OCI-LY7 (cell line): ENCODE measurements at regions not wholly inside any gene's neighbourhood (a gene's known extent, or its start where the extent isn't known, plus 50 kb on each side); places are given as distances from the start of the nearest gene placed in this dataset.

Source experiments
- BruUV-seq: library from RNA; stranded (reverse); fragments of 400-500 nt; replicated peaks from 2 replicates; lab custom pipeline; 2021; lab: Mats Ljungman, UMichigan
- CTCF ChIA-PET: fragments of 300-600 bp; sonication (Branson Sonifier 250); formaldehyde crosslinking; loops from one replicate; lab custom pipeline; 2022; ENCODE audit warnings: antibody characterized with exemption; ENCODE audit not compliant: unreplicated experiment; lab: Charles Lee
- POLR2A ChIA-PET: fragments of 300-600 bp; sonication (Branson Sonifier 250); formaldehyde crosslinking; loops from one replicate; lab custom pipeline; 2022; ENCODE audit warnings: antibody characterized with exemption; lab: Charles Lee
- DNase-seq: peaks from one replicate; pipeline ENCODE4 v3.0.0-alpha.2; 2015; ENCODE audit warnings: low spot score
- H2AFZ ChIP-seq: fragments of 200-600 bp; sonication (generic), shearing (Covaris generic); 2 replicates; pipeline ENCODE4 v1.6.1; 2014; ENCODE audit warnings: mild to moderate bottlenecking, antibody characterized with exemption, low read length, moderate library complexity
- H3K27ac ChIP-seq: fragments of 200-600 bp; sonication (generic); 2 replicates; pipeline ENCODE4 v1.5.1; 2014; ENCODE audit warnings: mixed run types, low read depth, mild to moderate bottlenecking, moderate library complexity, low read length, inconsistent platforms; ENCODE audit not compliant: poor library complexity, severe bottlenecking
- H3K36me3 ChIP-seq: fragments of 200-600 bp; sonication (generic); 2 replicates; pipeline ENCODE4 v1.6.1; 2014; ENCODE audit warnings: mild to moderate bottlenecking, antibody characterized with exemption, low read length, moderate library complexity, mixed read lengths; ENCODE audit not compliant: insufficient read depth
- H3K4me1 ChIP-seq: fragments of 200-600 bp; sonication (generic); 2 replicates; pipeline ENCODE4 v1.5.1; 2014; ENCODE audit warnings: mild to moderate bottlenecking, low read length; ENCODE audit not compliant: insufficient read depth, poor library complexity, severe bottlenecking
- H3K4me2 ChIP-seq: fragments of 200-600 bp; sonication (generic); 2 replicates; pipeline ENCODE4 v1.6.1; 2014; ENCODE audit warnings: mild to moderate bottlenecking, low read length
- H3K4me3 ChIP-seq: fragments of 200-600 bp; sonication (generic); 2 replicates; pipeline ENCODE4 v1.5.1; 2014; ENCODE audit warnings: mild to moderate bottlenecking, low read depth, low read length; ENCODE audit not compliant: poor library complexity, severe bottlenecking
- H3K79me2 ChIP-seq: fragments of 200-600 bp; sonication (generic); 2 replicates; pipeline ENCODE4 v1.6.1; 2016; ENCODE audit warnings: low read depth, mild to moderate bottlenecking, low read length, moderate library complexity, mixed read lengths; ENCODE audit not compliant: insufficient read depth
- H3K9me2 ChIP-seq: fragments of 200-600 bp; sonication (generic); 2 replicates; pipeline ENCODE4 v1.6.1; 2016; ENCODE audit warnings: mild to moderate bottlenecking, low read length, mixed read lengths; ENCODE audit not compliant: insufficient read depth
- H3K9me3 ChIP-seq: fragments of 200-600 bp; sonication (generic); 2 replicates; pipeline ENCODE4 v1.6.1; 2014; ENCODE audit warnings: mild to moderate bottlenecking, mixed run types, low read length, mixed read lengths
- H4K20me1 ChIP-seq: fragments of 200-600 bp; sonication (generic); 2 replicates; pipeline ENCODE4 v1.6.1; 2014; ENCODE audit warnings: mild to moderate bottlenecking, antibody characterized with exemption, low read length, moderate library complexity, mixed read lengths; ENCODE audit not compliant: insufficient read depth
- EZH2phosphoT487 ChIP-seq: fragments of 200-600 bp; sonication (generic); IDR thresholded peaks from 2 replicates; pipeline ENCODE4 v1.6.1; 2018; ENCODE audit warnings: low read depth, borderline replicate concordance, mild to moderate bottlenecking, mixed run types, antibody characterized with exemption, low read length, moderate library complexity, mixed read lengths
- intact Hi-C: fragments of 100-400 bp; cut with micrococcal nuclease; formaldehyde crosslinking; loops from one replicate; pipeline ENCODE4 v1.10.0; 2022; ENCODE audit not compliant: unreplicated experiment
- TF ChIP-seq, protein P1 (sequence below): fragments of 200-600 bp; sonication (generic); conservative IDR thresholded peaks from 2 replicates; pipeline ENCODE4 v1.5.1; 2014; ENCODE audit warnings: mild to moderate bottlenecking, antibody characterized with exemption, low read length, moderate library complexity, mixed read lengths

DNA sequence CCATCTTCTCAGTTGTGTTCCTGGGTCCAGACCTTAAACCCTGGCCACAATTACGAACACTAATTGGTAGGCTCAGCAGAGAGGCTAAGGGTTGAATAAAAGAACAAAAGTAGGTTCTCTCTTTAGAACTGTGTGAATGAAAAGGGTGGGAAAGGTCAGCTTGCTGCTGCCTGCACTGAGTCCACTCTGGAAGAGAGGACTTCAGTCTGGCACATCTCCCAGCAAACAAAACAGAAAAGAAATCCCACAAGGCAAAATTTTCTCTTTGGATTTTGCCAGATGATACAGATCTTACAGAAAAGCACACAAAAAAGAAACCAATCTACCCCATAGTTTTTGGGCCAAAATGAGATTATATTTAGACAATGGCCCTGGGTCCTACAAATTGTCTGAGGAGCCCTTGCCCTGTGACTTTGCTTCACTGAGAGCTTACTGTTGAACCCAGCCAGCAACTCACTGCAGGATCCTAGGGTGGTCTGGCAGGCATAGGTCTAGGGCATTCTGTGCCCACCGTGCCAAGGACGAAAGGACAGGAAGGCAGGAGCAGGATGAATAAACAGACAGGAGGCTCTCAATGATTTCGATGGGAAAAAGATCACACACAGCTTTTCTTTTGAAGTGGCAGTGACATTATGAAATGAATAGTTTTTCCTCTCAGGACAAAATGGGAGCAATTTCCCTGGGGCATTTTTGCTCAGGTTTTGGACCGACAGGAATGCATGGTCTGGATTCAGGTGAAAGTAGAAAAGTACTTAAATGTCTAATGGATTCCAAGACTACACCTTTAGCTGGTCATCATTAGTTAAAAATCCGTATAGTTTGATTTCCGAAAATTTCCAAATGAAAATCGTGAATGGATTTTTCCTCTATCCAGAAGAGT, 68.4 kb upstream of the STAM2 start:
- Histone ChIP-seq H2AFZ (no peak overlapping the region), H3K9me2 (no peaks in the 10 kb centered on the region), H4K20me1 (no peaks in the 10 kb centered on the region), H3K9me3 (no peaks in the 10 kb centered on the region; the same call in 1 of the 2 replicates), H3K4me2 (no peak overlapping the region), H3K4me3 (no peak overlapping the region), H3K79me2 (no peaks in the 10 kb centered on the region), H3K4me1 (no peaks in the 10 kb centered on the region), H3K27ac (no peak overlapping the region), H3K36me3 (no peaks in the 10 kb centered on the region)
- intact Hi-C loops, result no loop called here
- no peak for DNase-seq
- ChIA-PET POLR2A (interaction anchor here (0.6 kb wide), 1 partner anchor 28 kb away, joined by 3 read pairs; no protein-coding TSS in a partner anchor), CTCF (no interaction called here)
- BruUV-seq, result no TSS peak
- no peak for TF ChIP-seq EZH2phosphoT487
- TF ChIP-seq, protein P1, sequence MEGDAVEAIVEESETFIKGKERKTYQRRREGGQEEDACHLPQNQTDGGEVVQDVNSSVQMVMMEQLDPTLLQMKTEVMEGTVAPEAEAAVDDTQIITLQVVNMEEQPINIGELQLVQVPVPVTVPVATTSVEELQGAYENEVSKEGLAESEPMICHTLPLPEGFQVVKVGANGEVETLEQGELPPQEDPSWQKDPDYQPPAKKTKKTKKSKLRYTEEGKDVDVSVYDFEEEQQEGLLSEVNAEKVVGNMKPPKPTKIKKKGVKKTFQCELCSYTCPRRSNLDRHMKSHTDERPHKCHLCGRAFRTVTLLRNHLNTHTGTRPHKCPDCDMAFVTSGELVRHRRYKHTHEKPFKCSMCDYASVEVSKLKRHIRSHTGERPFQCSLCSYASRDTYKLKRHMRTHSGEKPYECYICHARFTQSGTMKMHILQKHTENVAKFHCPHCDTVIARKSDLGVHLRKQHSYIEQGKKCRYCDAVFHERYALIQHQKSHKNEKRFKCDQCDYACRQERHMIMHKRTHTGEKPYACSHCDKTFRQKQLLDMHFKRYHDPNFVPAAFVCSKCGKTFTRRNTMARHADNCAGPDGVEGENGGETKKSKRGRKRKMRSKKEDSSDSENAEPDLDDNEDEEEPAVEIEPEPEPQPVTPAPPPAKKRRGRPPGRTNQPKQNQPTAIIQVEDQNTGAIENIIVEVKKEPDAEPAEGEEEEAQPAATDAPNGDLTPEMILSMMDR, result no peak

DNA sequence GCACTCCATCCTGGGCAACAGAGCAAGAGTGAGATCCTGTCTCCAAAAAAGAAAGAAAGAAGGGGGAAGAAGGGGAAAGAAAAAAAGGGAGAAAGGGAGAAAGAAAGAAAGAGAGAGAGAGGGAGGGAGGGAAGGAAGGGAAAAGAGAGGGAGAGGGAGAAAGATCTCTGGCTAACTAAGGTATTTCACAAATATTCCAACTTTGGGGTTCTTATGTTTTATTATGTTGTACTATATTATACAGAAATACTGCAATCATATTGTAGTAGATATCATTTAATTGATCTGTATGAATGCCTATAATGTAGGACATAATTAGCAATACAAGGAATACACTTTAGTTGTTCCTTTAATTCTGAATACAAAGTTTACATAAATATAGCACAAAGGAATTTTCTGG, 70.1 kb upstream of the STAM2 start:
- Histone ChIP-seq H3K79me2 (no peaks in the 10 kb centered on the region), H4K20me1 (no peaks in the 10 kb centered on the region), H3K4me1 (no peaks in the 10 kb centered on the region), H3K27ac (no peak overlapping the region), H2AFZ (no peak overlapping the region), H3K9me3 (no peaks in the 10 kb centered on the region; the same call in 1 of the 2 replicates), H3K9me2 (no peaks in the 10 kb centered on the region), H3K4me3 (no peak overlapping the region), H3K4me2 (no peak overlapping the region), H3K36me3 (no peaks in the 10 kb centered on the region)
- POLR2A ChIA-PET, result interaction anchor here (0.6 to 0.7 kb wide), 3 partner anchors 13 to 527 kb away, joined by 3 to 4 read pairs (median 3); no protein-coding TSS in a partner anchor
- CTCF ChIA-PET, result no interaction called here
- BruUV-seq, result no TSS peak
- TF ChIP-seq, protein P1, result no peak
- no peak for TF ChIP-seq EZH2phosphoT487
- no peak for DNase-seq
- intact Hi-C loops, result no loop called here

DNA sequence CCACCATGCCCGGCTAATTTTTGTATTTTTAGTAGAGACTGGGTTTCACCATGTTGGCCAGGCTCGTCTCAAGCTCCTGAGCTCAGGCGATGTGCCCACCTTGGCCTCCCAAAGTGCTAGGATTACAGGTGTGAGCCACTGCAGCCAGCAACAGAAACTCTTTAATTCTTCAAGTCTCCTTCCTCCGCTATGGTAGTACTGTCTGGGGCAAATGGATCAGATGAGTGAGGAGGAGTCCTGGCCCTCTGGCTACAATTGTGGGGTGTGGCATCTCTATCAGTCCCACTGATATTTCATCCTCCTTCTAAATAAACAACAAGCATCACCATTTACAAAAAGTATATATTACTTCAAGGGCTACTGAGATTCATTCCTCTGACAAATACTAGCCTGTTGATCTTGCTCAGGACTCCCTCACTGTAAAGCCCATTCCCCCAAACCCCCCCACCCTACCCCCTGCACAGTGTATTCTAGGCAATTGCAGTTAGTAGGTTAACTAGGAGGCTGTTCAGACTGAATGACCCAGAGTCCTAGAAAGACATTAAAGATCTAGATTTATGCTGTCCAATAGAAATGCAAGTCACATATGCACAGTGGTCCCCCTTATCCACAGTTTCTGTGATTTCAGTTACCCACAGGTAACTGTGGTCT, 71.2 kb upstream of the STAM2 start:
- H3K9me3 ChIP-seq, result no peaks in the 10 kb centered on the region
- intact Hi-C loops, result no loop called here
- H3K27ac ChIP-seq, result no peak overlapping the region
- no peaks in the 10 kb centered on the region for H3K9me2 ChIP-seq
- ChIA-PET POLR2A (no interaction called here), CTCF (no interaction called here)
- H2AFZ ChIP-seq, result no peak overlapping the region
- H3K4me3 ChIP-seq, result no peak overlapping the region
- no peak overlapping the region for H3K4me2 ChIP-seq
- no peaks in the 10 kb centered on the region for H4K20me1 ChIP-seq
- no peaks in the 10 kb centered on the region for H3K79me2 ChIP-seq
- TF ChIP-seq, protein P1, result no peak
- TF ChIP-seq EZH2phosphoT487, result no peak
- no TSS peak for BruUV-seq
- H3K4me1 ChIP-seq, result no peaks in the 10 kb centered on the region
- no peak for DNase-seq
- H3K36me3 ChIP-seq, result no peaks in the 10 kb centered on the region
